Central memory CD4-positive, alpha-beta T cell (primary cell): ENCODE measurements at regions not wholly inside any gene's neighbourhood (a gene's known extent, or its start where the extent isn't known, plus 50 kb on each side); places are given as distances from the start of the nearest gene placed in this dataset.
"Not testable (repeated sequence)": the region's sequence is repeated elsewhere in the genome, so short reads cannot be mapped to it uniquely, and the experiment has no call there.

Experiments used
- DNase-seq: peaks from one replicate; pipeline ENCODE4 v3.0.0; 2022

DNA sequence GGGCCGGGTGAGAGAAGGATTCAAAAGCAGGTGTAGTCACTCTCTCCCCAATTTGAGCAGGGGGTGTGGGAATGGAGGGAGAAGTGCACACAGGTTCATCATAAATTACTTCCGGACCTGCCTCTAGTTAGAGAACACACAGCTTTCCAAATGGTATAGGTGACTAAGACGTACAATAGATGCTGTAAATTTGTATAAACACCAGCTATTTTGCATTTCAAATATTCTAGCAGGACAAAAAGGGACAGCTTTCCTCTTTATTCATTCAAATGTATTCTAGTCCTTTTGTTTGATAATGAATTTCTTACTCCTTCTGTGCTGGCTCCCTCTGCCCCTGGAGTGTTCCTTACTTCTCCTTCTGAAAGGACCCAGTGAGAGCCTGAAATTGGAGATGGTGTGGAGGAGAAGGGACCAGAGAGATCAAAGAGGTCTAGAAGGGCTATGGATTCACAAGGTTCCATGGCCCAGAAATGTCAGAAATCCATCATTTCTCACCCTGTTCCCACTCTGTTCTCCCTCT is 53.2 kb upstream of the SH3BP4 start:
- no peak for DNase-seq

DNA sequence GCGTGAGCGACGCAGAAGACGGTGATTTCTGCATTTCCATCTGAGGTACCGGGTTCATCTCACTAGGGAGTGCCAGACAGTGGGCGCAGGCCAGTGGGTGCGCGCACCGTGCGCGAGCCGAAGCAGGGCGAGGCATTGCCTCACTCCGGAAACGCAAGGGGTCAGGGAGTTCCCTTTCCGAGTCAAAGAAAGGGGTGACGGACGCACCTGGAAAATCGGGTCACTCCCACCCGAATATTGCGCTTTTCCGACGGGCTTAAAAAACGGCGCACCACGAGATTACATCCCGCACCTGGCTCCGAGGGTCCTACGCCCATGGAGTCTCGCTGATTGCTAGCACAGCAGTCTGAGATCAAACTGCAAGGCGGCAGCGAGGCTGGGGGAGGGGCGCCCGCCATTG is 63.4 kb upstream of the SH3BP4 start:
- DNase-seq: peak; percentile 3

DNA sequence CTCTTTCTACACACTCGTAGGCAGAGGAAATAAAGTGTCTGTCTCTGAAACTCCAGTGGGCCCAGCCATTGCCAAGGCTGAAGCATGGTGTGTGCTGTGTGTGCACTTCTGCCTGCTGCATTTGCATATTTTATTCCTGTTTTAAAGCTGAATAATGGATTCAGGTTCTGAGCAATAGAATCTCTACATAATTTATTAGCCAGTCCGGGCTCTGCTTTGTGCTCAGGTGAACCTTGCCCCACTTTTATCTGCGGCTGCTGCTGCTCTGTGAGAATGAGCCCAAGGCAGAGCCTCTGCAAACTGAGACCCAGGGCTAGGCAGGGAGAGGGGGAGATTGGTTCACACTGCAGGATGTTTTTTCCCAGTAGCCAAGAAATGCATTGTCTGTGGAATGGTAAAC is 64.6 kb upstream of the SH3BP4 start:
- DNase-seq: no peak

DNA sequence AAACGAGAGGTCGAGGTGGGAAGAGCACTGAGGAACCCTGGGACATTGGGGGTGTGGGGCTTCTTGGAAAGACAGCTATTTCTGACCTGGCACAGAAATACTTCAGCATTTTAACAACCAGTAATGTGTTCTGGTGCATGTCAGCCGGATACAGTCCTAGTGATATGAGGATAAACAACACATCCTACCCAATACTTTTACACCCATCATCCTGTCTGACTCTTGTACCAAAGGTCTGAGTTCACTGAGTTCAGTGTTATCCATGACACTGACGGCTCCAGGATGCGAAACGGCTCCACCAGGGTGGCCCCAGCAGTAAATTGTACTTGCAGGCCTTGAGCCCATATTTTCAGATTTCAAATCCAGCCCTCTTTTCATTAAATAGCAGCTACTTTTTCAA is 65.9 kb upstream of the SH3BP4 start:
- DNase-seq: no peak

DNA sequence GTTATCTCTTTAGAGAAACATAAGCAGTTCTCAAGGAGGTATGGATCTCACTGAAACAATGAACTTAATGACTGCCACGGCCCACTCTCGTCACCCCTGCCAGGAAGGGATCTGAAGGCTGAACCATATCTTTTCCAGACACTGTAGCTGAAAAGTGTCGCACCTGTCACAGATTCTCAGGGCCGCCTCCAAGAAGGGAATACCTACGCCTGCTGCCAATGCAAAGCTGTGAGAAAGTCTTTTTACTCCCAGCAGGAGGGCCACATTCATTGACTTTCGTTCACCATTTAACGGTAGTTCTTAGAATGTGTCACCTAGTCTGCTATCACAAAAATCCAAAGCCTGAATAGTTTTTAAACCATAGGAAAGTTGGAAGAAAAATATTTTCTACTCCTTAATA is 66.7 kb upstream of the SH3BP4 start:
- DNase-seq: no peak

DNA sequence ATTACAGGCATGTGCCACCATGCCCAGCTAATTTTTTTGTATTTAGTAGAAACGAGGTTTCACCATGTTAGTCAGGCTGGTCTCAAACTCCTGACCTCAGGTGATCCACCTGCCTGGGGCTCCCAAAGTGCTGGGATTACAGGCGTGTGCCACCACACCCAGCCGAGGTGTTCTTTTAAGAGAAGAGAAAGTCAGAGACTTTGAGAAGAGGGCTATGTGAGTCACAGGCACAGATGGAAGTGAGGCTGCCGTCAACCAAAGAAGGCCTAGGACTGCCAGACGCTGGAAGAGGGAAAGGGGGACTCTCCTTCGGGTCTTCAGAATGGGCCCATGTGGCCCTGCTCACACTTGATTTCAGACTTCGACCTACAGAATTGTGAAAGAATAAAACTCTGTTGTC is 67.2 kb upstream of the SH3BP4 start:
- no peak for DNase-seq

DNA sequence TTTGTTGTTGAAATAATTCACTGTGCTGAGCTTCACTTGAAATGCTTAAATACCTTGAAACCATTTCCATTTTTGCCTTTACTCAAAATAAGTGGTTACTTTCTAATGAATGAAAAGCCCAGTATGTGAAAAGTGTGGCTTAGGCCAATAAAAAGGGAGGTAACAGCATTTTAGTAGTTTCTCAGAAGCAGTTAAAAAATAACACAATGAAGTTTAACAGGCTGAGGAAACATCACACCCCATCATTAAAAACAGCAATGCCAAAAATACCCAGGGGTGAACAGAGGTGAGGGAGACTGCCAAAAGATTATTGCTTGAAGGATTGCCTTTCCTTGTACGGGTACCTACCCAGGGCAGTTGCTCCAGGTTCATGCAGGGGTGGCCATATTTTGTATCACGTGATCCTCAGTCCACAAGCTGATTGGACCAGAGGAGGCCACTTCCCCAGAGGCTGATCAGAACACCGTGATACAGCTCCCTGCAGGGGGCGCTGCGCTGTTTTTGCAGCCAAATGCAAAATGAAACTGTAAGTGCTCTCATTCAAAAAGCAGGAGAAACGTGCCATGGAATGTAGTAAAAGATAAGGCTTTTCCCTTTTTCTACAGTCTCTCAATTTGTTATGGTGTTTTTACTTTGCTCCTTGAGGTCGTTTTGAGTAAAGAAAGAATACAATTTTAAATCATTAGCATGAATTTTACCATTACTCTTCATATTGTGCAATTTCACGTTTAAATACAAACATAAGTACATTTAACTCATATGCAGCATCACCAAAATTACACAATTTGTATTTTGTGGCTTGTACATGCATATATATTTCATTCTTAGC is 70.2 kb upstream of the SH3BP4 start:
- DNase-seq: peak; percentile 8

DNA sequence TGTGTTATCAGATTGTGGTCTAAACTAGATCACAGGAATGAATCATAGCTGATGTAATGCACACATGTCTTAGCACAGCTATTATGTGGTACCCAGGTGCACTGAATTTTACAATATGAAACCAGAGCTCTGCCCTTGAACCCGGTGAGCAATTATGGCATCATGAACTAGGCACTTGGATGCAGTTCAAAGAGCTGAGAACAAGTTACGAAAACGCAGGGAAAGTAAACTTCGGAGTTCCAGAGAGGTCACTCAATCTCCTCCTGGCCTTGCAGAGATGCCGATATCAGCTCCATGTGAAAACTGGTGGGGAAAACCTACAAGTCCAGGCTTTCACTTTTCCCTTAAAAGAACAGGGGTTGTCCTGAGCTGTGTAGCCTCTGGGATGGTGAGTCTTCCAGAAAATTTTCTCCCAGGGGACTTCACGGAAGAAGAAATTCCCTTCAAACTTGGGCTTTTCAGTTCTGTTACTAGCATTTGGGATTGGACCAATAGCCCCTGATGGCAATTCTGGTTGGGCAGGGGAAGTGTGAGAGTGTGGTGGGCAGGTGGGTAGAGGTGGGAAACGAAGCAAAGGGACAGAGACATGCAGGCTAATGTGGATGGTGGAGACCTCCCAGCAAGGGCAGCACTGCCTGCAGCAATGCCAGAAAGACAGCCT is 71.1 kb upstream of the SH3BP4 start:
- DNase-seq: no peak

DNA sequence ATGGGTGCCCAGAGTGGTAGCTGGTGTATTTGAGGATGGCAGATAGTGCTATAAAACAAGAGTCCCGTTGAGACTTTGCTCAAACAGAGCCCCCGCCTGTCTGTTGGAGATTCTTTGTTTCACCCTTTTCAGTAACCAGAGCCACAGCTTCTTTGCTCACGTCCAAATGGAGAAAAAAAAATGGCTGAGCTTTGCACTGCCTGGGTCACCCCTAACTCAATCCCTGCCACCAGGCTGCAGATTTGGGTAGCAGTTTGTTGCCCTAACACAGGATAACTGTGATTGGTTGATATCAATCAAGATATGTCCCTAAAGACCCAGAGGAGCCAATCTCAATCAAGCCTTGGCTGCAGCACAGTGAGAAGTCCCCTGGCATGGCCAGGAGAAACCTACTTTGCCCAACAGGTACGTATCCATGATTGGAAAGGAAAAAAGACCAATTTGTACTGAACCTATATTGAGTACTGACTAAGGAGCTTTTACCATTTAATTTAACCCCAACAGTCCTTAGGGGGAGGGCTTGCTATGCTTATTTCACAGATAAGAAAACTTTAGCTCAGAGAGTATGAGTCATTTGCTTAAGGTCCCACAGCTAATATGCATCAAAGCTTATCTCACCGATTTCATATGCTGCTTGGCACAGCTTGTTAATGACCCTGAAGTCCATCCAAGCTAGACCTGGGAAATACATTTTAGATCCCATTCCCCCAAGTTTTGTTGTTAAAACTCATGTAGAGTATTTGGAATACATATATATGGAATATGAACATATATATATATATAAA is 72.0 kb upstream of the SH3BP4 start:
- DNase-seq: no peak

DNA sequence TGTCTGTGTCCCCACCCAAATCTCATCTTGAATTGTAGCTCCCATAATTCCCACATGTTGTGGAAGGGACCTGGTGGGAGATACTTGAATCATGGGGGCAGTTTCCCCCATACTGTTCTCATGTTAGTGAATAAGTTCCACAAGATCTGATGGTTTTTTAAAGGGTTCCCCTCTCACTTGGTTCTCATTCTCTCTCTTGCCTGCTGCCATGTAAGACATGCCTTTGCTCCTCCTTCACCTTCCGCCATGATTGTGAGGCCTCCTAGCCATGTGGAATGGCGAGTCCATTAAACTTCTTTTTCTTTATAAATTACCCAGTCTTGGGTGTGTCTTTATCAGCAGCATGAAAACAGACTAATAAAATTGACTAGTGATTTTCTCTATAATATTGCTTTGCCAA is 75.2 kb upstream of the SH3BP4 start:
- not testable (repeated sequence) for DNase-seq

DNA sequence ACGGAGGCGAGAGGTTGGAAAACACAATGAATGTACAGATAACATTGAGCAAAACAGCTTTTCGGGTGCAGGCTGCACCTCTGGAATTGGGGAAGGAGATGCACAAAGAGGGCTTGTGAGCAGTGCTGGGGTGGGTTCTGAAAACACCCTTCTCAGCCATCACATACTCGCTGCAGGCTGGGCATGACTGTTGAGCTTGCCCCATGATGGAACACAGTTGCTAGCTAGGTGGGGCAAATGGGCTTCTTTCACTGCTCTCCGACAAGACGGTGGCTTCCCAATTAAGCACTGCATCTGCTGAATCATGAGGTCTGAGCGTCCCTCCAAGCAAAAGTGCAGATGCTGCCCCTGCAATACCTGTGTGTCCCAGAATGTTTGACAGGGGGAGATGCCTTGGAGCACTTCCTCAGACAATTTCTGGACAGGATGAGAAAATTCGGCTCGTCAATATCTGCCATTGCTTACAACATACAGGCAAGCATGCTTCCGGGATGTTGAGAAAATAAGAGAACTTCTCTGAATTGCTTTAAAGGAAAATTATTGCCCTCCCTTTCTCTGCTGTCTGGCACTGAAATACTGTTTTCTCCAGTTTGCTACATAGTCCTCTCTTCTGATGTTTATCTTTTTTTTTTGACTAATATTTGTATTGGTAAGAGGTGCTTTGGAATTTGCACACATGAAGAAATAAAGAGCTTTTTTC is 77.3 kb upstream of the SH3BP4 start:
- DNase-seq: no peak

DNA sequence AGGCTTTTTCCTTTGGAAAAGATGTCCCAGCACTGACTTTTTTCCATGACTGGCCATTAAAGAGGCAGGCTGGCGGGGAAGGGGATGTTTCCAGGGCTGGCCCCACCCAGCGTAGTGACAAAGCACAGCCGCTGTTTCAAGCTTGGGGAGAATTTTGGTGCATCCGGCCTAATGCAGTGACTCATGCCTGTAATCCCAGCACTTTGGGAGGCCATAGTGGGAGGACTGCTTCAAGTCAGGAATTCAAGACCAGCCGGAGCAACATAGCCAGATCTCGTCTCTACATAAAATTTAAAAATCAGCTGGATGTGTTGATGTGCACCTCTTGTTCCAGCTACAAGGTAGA is 78.0 kb upstream of the SH3BP4 start:
- no peak for DNase-seq

DNA sequence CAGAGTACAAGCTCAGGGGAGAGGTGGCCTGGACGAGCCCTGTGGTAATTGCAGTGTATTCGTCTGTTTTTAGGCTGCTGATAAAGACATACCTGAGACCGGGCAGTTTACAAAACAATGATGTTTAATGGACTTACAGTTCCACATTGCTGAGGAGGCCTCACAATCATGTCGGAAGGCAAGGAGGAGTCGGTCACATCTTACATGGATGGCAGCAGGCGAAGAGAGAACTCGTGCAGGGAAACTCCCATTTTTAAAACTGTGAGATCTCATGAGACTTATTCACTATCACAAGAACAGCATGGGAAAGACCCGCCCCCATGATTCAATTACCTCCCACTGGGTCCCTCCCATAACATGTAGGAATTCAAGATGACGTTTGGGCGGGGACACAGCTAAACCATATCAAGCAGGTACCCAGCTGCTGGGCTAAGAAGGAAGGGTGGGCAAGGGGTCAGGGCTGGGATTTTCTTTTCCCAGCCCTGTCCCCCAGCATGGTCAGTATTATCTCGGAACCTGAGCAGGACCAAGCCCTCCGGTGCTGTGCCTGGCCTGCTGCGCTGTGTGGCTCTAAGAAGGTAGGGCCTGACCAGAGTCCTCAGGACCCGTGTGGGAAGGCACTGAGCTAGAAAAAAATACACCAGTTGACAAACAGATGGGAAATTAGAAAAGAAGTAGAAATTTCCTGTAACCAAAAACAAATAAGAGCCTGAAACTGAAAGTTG is 78.6 kb upstream of the SH3BP4 start:
- no peak for DNase-seq

DNA sequence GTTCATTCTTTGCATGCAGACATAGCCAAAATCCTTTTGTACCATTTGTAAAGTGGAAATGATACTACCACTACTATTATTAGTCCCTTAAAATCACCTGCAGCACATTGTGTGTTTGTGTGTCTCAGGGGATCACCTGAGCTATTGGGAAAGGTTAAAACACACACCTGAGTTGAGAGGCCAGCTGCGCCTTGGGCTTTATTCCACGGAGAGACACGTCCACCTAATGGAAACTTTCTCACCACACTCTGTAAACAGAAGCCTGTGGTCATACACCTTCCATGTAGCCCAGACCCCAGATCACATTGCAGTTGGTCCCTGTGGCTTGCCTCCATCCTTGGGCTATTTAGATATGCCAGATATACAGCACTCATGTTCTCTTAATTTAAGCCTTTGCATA is 81.8 kb upstream of the SH3BP4 start:
- no peak for DNase-seq

DNA sequence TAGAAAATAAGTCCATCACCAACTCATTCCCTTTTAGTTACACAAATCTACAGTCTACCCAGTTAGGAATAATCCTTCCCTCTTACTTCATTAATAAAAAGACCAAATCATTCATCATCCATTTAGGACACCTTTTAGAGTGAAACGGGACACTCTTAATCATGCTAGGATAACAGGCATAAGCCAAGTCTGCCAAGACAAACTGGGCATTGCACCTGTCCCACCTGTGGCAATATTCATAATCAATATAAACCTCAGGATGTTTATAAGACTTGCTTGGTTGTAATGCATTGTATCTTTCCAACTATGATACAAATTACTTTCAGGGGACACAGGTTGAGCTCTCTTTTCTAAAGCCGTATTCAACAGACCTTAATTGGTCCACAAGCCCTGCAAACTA is 82.7 kb upstream of the SH3BP4 start:
- no peak for DNase-seq

DNA sequence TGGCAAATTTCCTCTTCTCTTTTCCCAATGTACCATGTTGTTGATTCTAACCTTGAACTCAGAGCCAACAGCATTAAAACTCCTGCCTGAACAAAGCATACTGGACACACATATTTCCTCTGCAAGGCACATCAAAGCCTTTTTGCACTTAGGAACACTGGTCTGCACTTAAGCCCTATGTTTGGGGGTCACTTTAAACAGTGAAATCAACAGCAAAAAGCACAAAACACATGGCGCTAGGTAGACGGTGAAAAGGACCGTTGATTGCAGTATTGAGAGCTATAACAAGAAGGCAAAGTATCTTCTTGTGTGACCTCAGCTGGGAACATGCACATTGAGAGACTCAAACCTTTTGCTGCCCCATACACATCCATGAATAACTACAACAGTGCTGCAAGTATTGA is 83.9 kb upstream of the SH3BP4 start:
- no peak for DNase-seq

DNA sequence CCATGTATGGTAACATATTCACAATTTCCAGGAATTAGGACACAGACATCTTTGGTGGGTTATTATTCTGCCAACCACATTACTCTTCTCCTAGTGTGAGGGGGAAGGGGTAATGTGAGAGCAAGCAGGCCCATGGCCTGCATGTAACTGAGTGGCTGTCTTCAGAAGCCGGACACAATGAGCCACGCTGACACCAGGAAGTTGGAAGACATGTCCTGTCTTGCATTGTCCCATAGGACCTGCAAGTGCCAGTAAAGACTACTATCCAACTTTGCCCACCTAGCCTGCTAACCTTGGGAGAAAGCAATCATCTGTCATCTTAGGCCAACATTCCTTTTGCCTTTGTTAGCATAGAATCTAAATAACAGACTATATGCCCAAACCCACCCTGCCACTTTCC is 86.2 kb upstream of the SH3BP4 start:
- DNase-seq: no peak

DNA sequence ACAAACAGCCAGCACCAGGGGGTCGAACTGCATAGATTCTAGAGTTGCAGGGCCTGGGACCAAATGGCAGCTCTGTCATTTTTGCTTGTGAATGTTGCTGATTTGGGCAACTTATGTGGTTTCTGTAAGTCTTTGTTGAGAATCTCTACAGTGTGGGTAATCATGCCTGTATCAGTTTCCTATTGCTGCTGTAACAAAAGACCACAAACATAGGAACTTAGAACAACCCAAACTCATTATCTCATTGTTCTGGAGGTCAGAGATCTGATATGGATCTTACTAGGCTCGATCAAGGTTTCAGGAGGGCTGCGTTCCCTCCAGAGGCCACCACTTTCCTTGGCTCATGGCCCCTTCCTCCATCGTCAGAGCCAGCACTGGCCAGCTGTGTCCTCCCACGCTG is 86.8 kb upstream of the SH3BP4 start:
- no peak for DNase-seq

DNA sequence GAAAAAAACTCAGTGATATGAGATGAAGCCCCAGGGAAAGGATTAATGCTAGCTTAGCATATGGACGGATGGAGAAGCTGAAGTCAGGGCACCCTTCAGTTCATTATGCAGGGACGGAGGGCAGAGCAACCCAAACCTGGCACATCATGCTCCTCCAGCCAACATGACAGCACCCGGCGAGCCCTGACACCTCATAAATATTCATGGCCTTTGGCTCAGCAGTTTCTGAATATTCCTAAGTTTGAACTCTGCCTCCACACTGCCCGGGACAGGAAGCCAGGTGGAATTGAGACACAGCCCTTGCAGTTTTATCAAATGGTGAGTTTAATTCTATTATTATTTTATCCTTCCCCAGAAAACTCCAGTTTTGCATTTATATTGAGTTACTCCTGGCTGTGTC is 87.3 kb upstream of the SH3BP4 start:
- DNase-seq: no peak

DNA sequence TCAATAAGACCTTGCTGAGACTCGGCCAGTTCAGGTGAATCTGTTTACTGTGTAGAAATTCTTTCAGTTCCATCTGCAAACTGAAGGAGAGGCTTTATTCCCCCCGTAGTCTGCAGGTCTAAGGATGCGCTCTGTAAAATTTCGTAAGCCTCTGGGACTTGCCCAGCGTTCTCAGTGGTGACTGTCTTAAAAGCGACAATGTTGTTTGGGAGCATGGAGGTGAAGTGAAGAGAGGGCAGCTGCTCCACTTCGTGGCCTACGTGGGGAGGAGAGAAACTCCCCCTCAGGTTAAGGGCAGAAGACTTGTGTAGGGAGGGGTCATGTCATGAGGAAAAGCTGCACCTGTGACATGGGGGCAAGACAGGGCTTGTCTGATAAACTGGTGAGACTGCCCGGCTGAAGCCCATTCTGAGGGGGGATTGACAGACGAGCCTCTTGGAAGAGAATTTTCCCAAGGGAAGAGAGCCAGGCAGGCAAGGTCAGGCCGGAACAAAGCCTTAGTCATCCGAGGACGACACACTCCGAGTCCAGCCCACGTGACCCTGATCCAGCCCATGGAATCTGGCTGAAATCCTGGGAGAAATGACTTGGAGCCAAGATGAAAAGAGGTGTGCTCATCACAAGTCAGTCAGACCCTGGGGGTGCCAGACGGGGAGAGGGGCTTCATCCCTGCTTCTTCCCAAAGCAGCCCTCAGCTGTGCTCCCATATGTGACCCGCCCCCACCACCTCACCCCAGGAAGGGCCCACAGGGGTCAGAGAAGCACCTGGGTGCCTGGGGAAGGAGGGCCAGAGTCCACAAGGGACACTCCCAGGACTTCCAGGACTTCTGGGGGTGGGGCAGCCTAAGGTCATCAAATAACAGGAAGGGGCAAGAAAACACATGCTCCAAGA is 88.5 kb upstream of the SH3BP4 start:
- no peak for DNase-seq
